ENCODE measurements at regions not wholly inside any gene's neighbourhood (a gene's known extent, or its start where the extent isn't known, plus 50 kb on each side); places are given as distances from the start of the nearest gene placed in this dataset.

DNA sequence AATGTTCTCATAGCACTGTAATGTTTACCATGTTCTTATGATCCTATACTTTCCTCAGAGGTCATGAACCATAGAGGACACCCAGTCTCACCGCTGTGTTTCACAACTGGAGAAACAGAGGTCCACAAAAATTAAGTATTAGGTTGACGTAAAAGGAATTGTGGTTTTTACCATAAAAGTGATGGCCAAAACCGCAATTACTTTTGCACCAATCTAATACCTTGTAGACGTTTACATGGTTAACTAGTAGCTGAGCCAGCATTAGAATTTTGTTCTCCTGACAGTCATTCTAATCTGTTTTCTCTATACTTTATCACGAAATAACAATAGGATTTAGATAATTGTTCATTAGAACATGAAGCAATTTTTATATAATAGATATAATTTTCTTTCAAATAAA lies 763.4 kb upstream of the ARGLU1 start:
- no peak for DNase-seq (ENCODE audit: low spot score)

DNA sequence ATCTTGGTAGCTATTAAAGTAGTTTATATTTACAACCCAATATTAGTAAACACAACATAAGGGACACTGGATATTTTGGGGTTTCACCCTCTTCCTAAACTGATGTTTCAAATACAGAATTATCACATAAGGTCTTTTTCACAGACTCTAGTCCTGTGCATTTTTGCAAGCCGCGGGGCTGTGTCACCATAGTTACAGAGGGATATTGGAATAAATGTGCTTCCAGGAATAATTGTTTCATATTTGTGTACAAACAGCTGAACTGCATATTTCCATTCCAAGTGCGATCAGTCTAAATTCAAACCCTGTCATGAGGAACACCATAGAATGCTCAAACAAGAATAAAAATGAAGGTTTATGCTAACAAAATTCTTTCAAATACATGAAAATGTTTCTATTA lies 762.5 kb upstream of the ARGLU1 start:
- no peak for DNase-seq (ENCODE audit: low spot score)

DNA sequence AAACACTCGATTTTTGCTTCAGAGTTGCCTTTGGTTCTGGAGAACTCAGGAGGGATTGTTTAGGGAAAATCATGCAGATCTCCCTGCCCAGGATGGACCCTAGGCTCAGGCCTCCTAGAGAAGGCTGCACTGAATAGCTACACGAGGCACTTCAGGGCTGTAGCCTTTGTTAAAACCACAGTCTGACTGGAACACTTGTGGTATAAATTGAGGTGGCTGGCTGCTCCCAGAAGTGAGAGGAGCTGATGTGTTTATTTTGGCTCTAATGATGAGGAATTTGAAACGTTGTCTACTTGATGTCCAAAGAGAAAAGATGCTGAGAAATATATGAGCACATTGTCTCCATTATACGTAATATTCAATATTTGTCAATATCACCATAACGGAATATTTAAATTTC lies 762.1 kb upstream of the ARGLU1 start:
- no peak for DNase-seq (ENCODE audit: low spot score)

DNA sequence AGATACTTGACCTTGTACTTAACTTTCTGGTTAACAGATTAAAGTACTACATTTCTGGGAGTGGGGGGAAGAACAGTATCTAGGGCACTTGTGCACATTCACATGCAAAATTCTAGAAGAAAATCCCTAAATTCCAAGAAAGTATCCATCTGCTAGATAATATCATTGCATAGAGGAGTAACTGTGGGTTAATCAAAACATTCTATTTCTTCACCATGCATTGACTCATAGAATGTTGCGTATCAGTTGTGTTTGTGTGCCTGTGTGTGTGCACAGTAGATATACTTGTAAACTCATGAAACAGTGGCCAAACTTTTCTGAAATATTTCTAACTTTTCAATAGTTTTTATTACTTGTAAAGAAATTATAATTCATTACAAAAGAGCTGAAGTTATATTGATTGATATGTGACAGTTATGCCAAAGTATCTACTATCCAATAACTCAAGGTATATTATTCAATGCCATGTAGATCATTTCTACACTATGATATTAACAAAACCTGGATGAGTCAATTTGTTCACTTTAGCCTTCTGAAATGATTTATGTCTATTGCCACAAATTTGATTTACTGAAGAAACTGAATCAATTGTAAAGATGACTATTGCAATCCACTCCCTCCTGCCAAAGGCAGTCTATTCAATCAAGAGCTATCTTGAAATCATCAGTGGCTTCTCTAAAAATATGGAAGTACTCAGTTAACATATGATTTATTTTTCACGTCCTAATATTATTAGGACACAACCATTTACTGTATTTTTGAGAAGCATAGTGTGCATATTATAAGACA lies 756.7 kb upstream of the ARGLU1 start:
- no peak for DNase-seq (ENCODE audit: low spot score)

DNA sequence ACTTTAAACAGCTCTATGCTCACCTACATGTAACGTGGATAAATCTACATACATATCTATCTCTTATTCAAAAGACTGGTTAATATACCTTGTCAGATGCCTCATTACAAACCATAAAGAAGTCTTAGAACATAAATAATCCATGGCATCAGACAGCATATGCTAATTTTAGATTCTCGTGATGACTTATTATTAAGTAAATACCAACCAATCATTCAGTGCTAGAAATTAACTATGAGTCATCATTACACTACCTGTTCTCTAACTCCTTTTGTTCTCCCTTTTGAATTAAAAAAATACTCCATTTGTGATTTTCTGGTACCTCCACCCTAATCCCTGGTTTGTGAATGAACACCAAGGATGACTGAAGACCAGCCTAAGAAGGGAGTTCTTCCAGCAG lies 754.3 kb upstream of the ARGLU1 start:
- no peak for DNase-seq (ENCODE audit: low spot score)

DNA sequence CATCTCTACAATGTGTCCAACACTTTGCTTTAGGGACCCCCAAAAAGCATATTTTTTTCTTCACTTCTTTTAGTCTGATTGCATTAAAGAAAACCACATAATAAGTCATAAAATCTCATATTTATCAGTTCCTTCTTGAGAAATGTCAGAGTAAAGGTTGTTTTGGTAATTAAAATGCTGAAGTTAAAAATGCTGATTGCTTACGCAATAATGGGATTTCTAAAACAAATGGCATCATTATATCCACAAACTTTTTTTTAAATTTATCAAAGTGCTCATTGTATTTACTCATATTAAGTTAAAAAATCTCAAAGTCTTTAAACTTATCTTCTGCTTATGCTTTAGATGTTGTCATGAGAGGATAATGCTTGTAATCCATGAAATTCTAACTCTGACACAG lies 737.2 kb upstream of the ARGLU1 start:
- DNase-seq (ENCODE audit: low spot score), result no peak

DNA sequence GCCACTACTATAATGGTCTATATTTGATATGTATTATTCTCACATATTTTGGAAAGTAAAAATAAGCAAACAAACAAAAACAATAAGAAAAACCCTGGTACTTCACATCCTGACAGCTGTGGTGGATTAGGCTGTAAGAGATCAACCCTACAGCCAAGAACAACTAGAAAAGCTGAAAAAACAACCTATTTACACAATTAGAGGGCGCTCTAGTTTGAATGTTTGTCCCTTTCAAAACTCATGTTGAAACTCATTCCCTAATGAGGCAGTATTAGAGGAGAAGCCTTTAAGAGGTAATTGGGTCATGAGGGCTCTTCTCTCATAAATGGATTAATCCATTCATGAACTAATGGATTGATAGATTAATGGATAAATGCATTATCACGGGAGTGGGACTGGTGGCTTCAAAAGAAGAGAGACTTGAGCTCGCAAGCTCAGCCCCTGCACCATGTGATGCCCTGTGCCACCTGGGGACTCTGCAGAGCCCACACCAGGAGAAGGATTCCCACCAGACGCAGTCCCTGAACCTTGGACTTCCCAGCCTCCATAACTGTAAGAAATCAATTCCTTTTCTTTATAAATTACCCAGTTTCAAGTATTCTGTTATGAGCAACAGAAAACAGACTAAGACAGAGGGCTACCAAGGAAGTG lies 733.9 kb upstream of the ARGLU1 start:
- DNase-seq (ENCODE audit: low spot score), result no peak

DNA sequence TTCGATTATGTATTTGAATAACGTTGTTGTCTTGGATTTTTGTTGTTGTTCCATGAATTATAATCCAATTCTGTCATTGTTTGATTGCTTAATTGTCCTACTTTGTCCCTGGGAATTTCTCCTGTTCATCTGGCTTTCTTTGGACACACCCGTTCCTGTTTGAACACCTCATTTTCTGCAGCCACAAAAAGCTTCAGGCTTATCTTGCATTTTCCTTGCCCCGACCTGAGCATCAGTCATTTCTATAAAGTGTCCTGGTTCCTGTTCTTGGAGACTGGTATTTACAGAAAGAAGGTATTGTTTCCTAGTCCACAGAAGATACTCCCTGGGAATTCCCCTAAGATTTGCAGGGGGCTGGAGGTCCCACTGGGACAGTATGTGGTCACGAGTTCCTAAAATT lies 731.8 kb upstream of the ARGLU1 start:
- DNase-seq (ENCODE audit: low spot score), result no peak

DNA sequence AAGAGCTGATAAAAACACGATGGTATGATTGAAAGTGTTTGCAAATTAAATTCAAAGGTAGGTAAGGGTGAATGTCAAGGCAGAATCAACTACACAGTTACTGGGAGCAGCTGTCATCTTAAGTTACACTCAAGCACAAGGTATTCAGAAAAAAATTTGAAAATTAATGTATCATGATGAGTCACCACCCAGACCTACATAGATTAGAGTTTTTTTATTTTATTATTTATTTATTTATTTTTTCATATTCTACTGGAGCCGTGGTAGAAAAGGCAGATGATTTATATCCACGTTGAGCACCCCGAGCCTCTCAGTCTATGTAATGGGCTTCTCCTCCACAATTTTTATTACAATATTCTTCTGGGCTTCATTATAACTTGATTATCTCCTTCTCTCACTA lies 728.9 kb upstream of the ARGLU1 start:
- no peak for DNase-seq (ENCODE audit: low spot score)

DNA sequence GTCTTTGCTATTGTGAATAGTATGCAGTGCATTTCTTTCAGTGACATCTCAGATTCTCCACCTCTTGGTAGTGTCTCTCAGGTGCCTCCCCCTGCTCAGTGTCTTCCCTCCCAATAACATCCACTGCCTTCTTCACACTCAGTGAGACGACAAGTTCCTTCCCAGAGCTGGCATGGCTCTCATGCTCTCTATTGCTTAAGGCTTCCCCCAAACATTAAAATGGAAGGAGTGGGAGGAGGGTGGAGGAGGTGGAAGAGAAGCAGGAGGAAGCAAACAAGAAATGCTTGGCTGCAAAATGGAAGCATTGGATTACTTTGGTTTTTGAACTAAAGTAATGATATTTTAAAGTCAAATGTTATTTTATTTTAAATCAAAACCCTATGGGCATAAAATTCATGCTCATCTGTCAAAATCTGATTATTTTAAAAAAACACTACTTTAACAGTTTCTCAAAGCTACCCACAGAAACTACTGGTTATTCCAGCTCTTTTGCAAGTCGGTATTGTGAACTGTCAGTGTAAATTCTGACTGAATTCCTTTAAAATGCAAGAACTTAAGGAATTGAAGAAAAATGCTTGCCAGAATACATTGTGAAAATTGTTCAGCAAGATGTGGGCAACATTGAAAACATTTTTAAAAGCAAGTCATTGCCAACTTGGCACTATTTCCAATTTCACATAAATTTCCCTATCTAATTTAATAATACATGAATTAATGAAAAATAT lies 727.6 kb upstream of the ARGLU1 start:
- DNase-seq (ENCODE audit: low spot score), result no peak

DNA sequence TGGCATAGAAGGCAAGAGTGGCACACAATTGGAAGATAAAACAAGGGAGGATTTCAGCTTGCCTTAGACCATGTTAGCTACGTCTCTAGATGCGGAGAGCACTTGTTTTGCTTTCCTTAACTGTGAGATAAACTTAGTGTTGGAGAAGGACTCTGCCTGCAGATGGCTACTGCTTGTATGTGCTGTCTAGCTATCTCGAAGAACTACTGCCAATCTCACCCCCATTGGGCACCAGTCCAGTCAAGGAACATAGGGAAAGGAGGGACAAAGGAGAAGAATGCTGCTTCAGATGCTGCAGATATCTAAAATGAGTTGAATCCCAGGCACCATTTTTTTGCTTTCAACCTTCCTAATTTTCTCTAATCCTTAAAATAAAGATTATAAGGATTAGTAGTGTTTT lies 726.0 kb upstream of the ARGLU1 start:
- no peak for DNase-seq (ENCODE audit: low spot score)

DNA sequence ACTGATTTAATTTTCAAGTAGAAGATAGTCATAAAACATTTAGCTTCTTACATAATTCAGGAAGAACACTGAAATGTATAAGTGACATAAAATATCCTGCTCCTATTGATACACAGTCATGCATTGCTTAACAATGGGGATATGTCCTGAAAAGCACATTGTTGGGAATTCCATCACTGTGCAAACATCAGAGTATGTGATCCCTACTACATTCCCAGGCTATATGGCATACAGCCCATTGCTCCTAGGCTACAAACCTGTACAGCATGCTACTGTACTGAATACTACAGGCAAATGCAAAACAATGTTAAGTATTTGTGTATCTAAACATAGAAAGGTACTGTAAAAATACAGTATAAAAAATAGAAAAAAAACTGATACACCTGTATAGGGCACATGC lies 723.9 kb upstream of the ARGLU1 start:
- no peak for DNase-seq (ENCODE audit: low spot score)

DNA sequence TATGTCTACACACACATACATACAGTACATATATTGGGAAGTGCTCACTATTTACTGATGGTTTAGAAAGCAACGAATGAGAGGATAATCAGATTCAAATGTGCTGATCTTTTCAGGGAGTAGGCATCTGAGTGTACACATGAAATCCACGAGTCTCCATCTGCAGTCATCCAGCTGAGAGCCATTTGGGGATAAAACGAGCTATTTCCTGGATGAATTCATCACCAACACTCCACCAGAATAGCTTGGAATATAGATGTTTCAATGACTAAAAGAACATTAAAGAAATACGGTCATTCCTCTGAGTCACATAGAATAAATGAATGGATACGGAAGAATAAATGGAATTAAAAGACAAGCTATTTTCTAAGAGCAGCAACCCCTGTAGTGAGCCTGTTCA lies 721.6 kb upstream of the ARGLU1 start:
- DNase-seq (ENCODE audit: low spot score), result no peak

DNA sequence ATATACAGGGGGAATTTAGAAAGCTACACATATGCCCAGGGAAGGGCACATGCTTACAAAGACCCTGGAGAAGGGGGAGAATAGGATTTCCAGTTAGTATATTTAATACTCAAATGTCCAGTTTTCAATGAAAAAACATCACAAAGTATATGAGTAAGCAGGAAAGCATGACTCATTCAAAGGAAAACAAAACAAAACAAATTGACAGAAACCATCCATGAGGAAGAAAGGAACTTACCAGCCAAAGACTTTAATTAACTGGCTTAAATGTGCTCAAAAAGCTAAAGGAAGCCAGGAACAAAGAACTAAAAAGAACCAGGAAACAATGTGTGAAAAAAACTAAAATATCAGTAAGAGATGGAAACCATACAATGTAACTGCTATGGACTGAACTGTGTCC lies 716.2 kb upstream of the ARGLU1 start:
- no peak for DNase-seq (ENCODE audit: low spot score)

DNA sequence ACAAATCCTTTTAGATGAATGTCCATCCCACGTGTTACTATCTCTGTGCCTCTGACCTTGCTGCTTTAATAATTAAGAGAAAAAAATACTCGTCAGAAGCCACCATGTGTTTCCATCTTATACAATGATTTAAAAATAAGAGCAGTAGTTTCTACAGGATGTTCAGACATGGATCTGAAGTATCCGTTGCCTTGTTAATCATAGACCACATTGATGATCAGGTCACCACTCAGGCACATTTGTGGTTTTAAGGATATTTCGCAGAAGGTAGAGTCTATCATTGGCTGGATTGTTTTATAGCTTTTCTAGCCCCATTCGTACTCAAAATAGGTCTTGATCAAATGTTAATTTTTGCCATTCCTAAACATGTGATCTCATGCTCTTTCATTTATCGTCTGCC lies 710.0 kb upstream of the ARGLU1 start:
- no peak for DNase-seq (ENCODE audit: low spot score)

DNA sequence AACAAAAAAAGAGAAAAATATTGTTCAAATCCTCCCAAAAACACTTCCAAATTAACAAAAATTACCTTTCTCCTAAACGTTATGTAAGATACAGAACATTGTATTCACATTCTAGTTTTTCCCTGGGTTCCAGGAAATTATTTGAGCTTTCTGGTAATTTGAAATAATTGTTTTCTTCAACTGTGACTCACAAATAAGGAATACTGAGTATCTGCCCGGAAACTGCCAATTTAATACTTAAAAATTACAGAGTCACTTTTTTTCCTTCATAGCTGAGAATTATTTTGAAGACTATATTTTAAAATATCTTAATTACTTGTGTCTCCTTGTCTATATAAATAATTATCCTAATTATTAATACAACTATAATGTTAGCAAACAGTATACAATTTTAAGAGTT lies 709.0 kb upstream of the ARGLU1 start:
- DNase-seq (ENCODE audit: low spot score), result no peak

DNA sequence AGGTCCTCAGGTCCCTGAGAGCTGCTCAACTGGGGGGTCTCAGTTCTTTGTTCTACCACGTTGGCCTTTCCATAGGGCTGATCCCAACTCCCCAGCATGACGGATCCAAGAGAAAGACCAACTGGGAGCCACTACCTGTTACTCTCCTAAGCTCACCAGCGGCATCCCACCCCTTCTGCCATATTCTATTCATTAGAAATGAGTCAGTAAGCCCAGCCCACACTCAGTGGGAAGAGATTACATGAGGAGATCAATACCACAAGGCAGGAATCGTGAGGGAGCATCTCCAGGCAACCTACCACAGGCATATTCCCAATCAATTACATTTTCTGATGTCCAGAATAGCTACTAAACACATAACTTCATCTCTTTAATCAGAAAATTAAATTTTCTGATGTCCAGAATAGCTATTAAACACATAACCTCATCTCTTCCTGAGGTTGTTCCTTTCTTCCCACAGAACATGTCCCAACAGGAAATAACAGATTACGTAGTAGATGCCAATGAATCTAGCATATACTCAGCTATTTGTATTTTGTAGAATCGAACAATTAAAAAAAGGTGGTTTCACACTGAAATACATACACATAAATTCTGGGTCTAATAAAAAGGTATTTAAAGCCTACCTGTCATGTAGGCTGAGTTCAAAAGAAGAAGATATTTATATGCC lies 708.1 kb upstream of the ARGLU1 start:
- DNase-seq (ENCODE audit: low spot score), result no peak

DNA sequence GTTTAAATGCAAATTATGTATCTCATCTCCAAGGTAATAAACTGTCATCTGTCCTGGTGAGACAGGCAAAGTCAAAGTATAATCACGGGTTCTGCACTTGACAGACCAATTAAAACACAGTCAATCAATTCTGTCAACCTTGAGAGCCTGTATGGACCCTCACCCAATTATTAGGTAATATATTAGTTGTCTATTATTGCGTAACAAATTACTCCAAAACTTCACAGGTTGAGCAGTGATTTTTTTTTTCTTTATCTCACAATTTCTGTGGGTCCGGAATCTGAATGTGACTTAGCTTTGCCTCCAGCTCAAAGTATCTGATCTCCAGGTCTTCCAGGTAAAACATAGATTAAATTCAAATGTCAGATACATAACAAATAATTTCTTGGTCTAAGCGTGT lies 707.4 kb upstream of the ARGLU1 start:
- no peak for DNase-seq (ENCODE audit: low spot score)

DNA sequence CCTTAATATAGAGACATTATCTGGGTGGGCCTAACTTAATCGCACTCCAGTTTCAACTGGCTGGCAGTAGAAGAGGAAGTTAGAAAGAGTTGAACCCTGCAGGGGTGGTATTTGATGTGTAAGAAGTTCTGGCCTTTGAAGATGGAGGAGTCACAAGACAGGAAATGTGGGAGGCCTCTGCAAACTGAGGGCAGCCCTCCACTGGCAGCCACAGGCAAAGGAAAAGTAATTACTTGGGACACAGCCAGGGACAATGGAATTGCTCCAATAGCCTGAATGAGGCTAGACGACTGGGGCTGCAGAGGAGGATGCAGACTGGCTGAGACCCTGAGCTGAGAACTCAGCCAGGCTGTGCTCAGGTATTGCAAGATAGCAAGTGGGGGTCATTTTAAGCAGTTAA lies 703.3 kb upstream of the ARGLU1 start:
- DNase-seq (ENCODE audit: low spot score), result no peak

DNA sequence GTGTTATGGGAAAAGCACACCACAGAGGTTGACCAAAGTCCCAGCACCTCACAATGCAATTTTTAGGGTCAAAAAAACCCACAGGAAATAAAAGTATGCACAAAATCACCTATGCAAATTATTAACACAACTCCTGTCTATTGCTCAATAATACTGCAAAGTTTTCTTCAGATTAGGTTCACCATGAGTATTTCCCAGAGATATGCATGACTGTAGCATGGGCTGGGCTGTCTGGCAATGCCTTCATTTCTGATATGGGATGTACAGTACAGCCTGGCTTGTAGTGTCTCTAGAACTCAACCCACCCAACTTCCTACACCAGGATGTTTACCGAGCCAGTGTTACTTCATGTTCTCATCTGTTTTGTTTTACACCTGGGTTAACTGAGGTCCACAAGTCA lies 698.7 kb upstream of the ARGLU1 start:
- no peak for DNase-seq (ENCODE audit: low spot score)

DNA sequence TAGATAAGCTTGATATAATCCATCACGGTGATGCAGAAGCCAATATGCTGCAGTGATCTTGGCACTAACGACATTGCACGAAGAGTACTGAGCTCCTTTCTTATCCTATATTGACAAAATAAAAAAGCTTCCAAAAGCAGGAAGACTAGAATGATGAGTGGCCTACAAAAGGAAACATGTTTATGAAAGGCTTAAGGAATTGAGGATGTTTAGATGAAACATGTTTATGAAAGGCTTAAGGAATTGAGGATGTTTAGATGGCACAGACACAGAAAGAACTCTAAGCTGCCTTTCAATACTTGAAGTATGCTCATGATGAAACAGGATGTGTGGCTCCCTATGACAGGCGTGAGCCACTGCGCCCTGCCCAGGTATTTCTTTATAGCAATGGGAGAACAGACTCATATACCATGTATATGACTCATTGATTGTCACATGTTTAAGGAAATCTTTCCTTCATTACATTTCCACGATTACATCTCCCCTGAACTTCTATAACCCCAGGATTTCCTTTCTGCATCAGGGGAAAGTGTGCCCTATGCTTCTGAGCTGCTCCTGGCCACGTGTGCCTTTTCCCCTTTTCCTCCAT lies 690.8 kb upstream of the ARGLU1 start:
- no peak for DNase-seq (ENCODE audit: low spot score)

DNA sequence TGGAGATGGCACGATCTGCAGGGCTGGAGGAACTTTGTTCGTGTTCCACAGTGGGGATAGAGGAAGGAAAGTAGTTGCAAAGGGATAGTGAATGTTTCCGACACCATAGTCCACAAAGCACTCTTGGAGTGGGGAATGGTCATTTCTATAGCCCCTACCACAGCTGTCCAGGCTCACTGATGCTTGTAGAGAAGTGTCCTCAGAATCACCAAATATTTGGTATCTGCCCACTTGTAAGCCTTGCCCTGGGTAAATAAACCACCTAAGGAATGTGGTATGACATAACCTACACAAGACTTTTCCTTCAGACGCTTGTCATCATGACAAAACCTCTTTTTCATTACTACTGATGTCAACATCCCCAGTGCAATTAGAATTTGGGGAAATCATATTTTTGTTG lies 686.5 kb upstream of the ARGLU1 start:
- DNase-seq (ENCODE audit: low spot score), result no peak

Measured in germinal center (tissue), 1 donor.